ENCODE measurements at regions not wholly inside any gene's neighbourhood (a gene's known extent, or its start where the extent isn't known, plus 50 kb on each side); places are given as distances from the start of the nearest gene placed in this dataset.

DNA sequence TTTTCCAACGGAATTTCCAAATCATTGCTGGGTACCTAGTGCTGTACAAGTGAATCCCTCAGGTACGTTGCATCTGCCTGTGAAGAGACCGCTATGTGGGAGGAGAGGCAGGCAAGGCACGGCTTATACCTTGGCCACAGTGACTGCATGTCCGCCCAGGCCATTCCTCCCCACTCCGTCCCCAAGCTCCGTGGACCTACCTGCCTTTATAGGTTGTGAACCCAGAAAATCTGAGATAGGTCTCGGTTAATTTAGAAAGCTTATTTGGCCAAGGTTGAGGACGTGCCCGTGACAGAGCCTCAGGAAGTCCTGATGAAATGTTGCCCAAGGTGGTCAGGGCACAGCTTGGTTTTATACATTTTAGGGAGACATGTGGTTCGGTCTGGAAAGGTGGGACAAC, 218.5 kb upstream of the TSHZ3 start:
- TF ChIP-seq ZNF274 (IDR thresholded peaks at IDR 0.05; ENCODE audit: low read depth, low read length) (no peak), YY1 (IDR thresholded peaks at IDR 0.05; ENCODE audit: insufficient read depth, insufficient read length) (no peak), SUZ12 (IDR thresholded peaks at IDR 0.05; ENCODE audit: extremely low read depth, insufficient read depth, insufficient read length) (no peak)
